ENCODE measurements at regions not wholly inside any gene's neighbourhood (a gene's known extent, or its start where the extent isn't known, plus 50 kb on each side); places are given as distances from the start of the nearest gene placed in this dataset.

- no peak for TF ChIP-seq CTCF (conservative IDR thresholded peaks at IDR 0.05 in 1 of 2, IDR thresholded peaks at IDR 0.05 in 1 of 2; ENCODE audit: low read depth in 1 of 2, low read length in 2 of 2)
- TF ChIP-seq EZH2 (IDR thresholded peaks at IDR 0.05; ENCODE audit: low read length, missing control alignments), result no peak
Measured at GRCh38 chr13:84393981-84394625, 511.8 kb upstream of the SLITRK1 start.
